ENCODE measurements at regions not wholly inside any gene's neighbourhood (a gene's known extent, or its start where the extent isn't known, plus 50 kb on each side); places are given as distances from the start of the nearest gene placed in this dataset.
A peak's percentile ranks its signal among the peaks of the same experiment; 100 is the strongest.
"Not testable (repeated sequence)": the region's sequence is repeated elsewhere in the genome, so short reads cannot be mapped to it uniquely, and the experiment has no call there.

DNA sequence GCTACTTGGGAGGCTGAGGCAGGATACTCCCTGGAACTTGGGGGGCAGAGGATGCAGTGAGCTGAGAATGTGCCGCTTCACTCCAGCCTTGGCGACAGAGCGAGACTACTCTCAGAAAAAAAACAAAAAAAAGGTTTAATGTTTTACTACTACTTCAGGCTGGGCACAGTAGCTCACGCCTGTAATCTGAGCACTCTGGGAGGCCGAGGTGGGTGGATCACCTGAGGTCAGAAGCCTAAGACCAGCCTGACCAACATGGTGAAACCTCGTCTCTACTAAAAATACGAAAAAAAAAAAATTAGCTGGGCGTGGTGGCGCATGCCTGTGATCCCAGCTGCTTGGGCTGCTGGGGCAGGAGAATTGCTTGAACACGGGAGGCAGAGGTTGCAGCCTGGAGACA is 75.7 kb upstream of the ATIC start:
- Histone ChIP-seq H3K4me1 (ENCODE audit: insufficient read depth, low read length) (no peaks in the 10 kb centered on the region), H3K9me2 (replicated peaks; ENCODE audit: low read length) (no peaks in the 10 kb centered on the region), H2AFZ (ENCODE audit: low read length) (no peak overlapping the region), H3K4me2 (ENCODE audit: low read length) (no peak overlapping the region), H3K4me3 (ENCODE audit: low read length) (no peak overlapping the region), H3K27me3 (ENCODE audit: low read length) (no peaks in the 10 kb centered on the region), H3K36me3 (ENCODE audit: low read depth, low read length) (no peaks in the 10 kb centered on the region), H3K9me3 (ENCODE audit: low read length) (no peaks in the 10 kb centered on the region), H3K9ac (ENCODE audit: low read length) (no peak overlapping the region), H3K79me2 (ENCODE audit: low read length) (no peaks in the 10 kb centered on the region), H3F3A (ENCODE audit: low read length, unreplicated experiment) (no peaks in the 10 kb centered on the region), H3K27ac (ENCODE audit: low read length) (no peak overlapping the region), H4K20me1 (ENCODE audit: low read length) (no peaks in the 10 kb centered on the region)
- CTCF ChIA-PET: no interaction called here
- intact Hi-C loops (cut with micrococcal nuclease): no loop called here
- no peak for ATAC-seq
- BruUV-seq (replicated peaks): no TSS peak
- TF ChIP-seq EZH2 (IDR thresholded peaks at IDR 0.05; ENCODE audit: low read length, unreplicated experiment) (no peak), EZH2phosphoT487 (IDR thresholded peaks at IDR 0.05; ENCODE audit: borderline replicate concordance, low read length) (no peak)
- TF ChIP-seq, protein P1, sequence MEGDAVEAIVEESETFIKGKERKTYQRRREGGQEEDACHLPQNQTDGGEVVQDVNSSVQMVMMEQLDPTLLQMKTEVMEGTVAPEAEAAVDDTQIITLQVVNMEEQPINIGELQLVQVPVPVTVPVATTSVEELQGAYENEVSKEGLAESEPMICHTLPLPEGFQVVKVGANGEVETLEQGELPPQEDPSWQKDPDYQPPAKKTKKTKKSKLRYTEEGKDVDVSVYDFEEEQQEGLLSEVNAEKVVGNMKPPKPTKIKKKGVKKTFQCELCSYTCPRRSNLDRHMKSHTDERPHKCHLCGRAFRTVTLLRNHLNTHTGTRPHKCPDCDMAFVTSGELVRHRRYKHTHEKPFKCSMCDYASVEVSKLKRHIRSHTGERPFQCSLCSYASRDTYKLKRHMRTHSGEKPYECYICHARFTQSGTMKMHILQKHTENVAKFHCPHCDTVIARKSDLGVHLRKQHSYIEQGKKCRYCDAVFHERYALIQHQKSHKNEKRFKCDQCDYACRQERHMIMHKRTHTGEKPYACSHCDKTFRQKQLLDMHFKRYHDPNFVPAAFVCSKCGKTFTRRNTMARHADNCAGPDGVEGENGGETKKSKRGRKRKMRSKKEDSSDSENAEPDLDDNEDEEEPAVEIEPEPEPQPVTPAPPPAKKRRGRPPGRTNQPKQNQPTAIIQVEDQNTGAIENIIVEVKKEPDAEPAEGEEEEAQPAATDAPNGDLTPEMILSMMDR (conservative IDR thresholded peaks at IDR 0.05; ENCODE audit: low read depth, low read length): no peak
- DNase-seq: no peak
- POLR2A ChIA-PET (ENCODE audit: unreplicated experiment): no interaction called here

DNA sequence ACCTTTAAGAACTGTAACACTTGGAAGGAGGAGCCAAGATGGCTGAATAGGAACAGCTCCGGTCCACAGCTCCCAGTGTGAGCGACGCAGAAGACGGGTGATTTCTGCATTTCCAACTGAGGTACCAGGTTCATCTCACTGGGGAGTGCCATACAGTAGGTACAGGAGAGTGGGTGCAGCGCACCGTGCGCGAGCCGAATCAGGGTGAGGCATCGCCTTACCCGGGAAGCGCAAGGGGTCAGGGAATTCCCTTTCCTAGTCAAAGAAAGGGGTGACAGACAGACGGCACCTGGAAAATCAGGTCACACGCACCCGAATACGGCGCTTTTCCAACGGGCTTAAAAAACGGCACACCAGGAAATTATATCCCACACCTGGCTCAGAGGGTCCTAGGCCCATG is 81.8 kb upstream of the ABCA12 start:
- ATAC-seq; H3K9ac ChIP-seq (ENCODE audit: low read length); H3K4me1 ChIP-seq (ENCODE audit: insufficient read depth, low read length); H3K79me2 ChIP-seq (ENCODE audit: low read length); H3K4me2 ChIP-seq (ENCODE audit: low read length); BruUV-seq (replicated peaks); H3K27ac ChIP-seq (ENCODE audit: low read length); DNase-seq; H3K27me3 ChIP-seq (ENCODE audit: low read length); H3K36me3 ChIP-seq (ENCODE audit: low read depth, low read length); H3K4me3 ChIP-seq (ENCODE audit: low read length); CTCF ChIA-PET; H3K9me3 ChIP-seq (ENCODE audit: low read length); intact Hi-C loops (cut with micrococcal nuclease); H3F3A ChIP-seq (ENCODE audit: low read length, unreplicated experiment); H4K20me1 ChIP-seq (ENCODE audit: low read length); H2AFZ ChIP-seq (ENCODE audit: low read length); POLR2A ChIA-PET (ENCODE audit: unreplicated experiment); H3K9me2 ChIP-seq (replicated peaks; ENCODE audit: low read length): not testable (repeated sequence)

DNA sequence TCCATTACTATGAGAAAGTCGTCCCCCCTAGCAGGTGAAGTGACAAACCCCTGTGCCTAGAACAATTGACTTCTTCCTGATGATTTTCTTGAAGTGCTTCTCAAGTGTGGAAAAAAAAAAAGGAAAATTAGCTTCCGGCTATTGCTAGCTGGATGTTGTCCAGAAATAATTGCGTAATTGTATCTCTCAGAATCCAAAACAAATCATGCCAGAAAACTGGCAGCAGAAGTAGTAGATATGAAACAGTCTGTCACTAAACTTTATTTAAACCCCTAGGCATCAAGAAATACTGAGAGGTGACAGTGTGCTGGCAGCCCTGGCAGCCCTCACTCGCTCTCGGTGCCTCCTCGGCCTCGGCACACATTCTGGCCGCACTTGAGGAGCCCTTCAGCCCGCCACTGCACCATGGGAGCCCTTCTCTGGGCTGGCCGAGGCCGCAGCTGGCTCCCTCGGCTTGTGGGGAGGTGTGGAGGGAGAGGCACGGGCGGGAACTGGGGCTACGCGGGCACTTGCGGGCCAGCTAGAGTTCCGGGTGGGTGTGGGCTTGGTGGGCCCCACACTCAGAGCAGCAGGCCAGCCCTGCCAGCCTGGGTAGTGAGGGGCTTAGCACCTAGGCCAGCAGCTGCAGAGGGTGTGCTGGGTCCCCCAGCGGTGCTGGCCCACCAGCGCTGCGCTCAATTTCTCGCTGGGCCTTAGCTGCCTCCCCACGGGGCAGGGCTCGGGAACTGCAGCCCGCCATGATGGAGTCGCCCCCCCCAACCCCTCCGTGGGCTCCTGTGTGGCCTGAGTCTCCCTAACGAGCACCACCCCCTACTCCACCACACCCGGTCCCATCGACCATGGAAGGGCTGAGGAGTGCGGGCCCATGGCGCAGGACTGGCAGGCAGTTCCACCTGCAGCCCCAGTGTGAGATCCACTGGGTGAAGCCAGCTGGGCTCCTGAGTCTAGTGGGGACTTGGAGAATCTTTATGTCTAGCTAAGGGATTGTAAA is 80.5 kb upstream of the ABCA12 start:
- H3K4me3 ChIP-seq (ENCODE audit: low read length): no peak overlapping the region
- H3K9me3 ChIP-seq (ENCODE audit: low read length): no peaks in the 10 kb centered on the region
- no peak overlapping the region for H2AFZ ChIP-seq (ENCODE audit: low read length)
- no peaks in the 10 kb centered on the region for H3K79me2 ChIP-seq (ENCODE audit: low read length)
- no peak overlapping the region for H3K9ac ChIP-seq (ENCODE audit: low read length)
- no peaks in the 10 kb centered on the region for H4K20me1 ChIP-seq (ENCODE audit: low read length)
- H3K27ac ChIP-seq (ENCODE audit: low read length): no peak overlapping the region
- no peaks in the 10 kb centered on the region for H3K9me2 ChIP-seq (replicated peaks; ENCODE audit: low read length)
- no TSS peak for BruUV-seq (replicated peaks)
- ChIA-PET CTCF (no interaction called here), POLR2A (ENCODE audit: unreplicated experiment) (no interaction called here)
- H3K4me1 ChIP-seq (ENCODE audit: insufficient read depth, low read length): no peaks in the 10 kb centered on the region
- peak; percentile 9 for DNase-seq
- no peak for ATAC-seq
- H3K36me3 ChIP-seq (ENCODE audit: low read depth, low read length): no peaks in the 10 kb centered on the region
- H3F3A ChIP-seq (ENCODE audit: low read length, unreplicated experiment): no peaks in the 10 kb centered on the region
- no peaks in the 10 kb centered on the region for H3K27me3 ChIP-seq (ENCODE audit: low read length)
- intact Hi-C loops (cut with micrococcal nuclease): no loop called here
- H3K4me2 ChIP-seq (ENCODE audit: low read length): no peak overlapping the region
- TF ChIP-seq, protein P1 (conservative IDR thresholded peaks at IDR 0.05; ENCODE audit: low read depth, low read length): no peak
- TF ChIP-seq EZH2 (IDR thresholded peaks at IDR 0.05; ENCODE audit: low read length, unreplicated experiment) (no peak), EZH2phosphoT487 (IDR thresholded peaks at IDR 0.05; ENCODE audit: borderline replicate concordance, low read length) (no peak)

Measured in PC-3 (cell line).